ENCODE measurements at regions not wholly inside any gene's neighbourhood (a gene's known extent, or its start where the extent isn't known, plus 50 kb on each side); places are given as distances from the start of the nearest gene placed in this dataset.

GRCh38 chr12:70185301-70185700 lies 57.9 kb upstream of the CNOT2 start:
- Histone ChIP-seq H3K36me3 (no peaks in the 10 kb centered on the region), H3K4me2 (no peak overlapping the region), H3K9ac (no peak overlapping the region), H4K20me1 (no peaks in the 10 kb centered on the region), H3K27me3 (no peaks in the 10 kb centered on the region), H3K27ac (no peak overlapping the region), H3K4me3 (no peak overlapping the region), H3K9me3 (no peaks in the 10 kb centered on the region), H3K4me1 (no peaks in the 10 kb centered on the region)
- no peak for TF ChIP-seq Cebpa-rat (IDR thresholded peaks at IDR 0.05)

DNA sequence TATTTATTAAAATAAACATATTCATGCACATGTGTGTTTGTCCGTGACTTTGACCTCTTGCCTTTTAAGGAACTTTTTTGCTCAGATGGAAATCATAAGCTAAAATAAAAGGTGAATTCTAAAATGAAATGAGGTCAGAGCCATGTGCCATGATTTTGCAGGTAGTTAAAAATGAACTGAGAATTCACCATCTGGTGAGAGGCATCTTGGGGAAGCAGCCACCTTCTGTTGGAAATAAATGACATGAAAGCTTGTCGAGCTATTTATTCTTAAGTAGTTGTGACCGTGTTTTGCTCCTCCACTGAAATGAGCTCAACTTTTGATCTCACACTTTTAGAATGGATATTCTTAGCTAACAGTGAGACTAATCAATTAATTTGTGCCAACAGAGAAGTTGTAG lies 56.8 kb upstream of the CNOT2 start:
- no peak for TF ChIP-seq Cebpa-rat (IDR thresholded peaks at IDR 0.05)
- H4K20me1 ChIP-seq: no peaks in the 10 kb centered on the region
- H3K4me3 ChIP-seq: no peak overlapping the region
- H3K27ac ChIP-seq: no peak overlapping the region
- no peaks in the 10 kb centered on the region for H3K36me3 ChIP-seq
- no peaks in the 10 kb centered on the region for H3K27me3 ChIP-seq
- H3K4me1 ChIP-seq: no peaks in the 10 kb centered on the region
- H3K9ac ChIP-seq: no peak overlapping the region
- H3K9me3 ChIP-seq: no peaks in the 10 kb centered on the region
- H3K4me2 ChIP-seq: no peak overlapping the region

- Histone ChIP-seq H3K36me3 (no peaks in the 10 kb centered on the region), H3K27ac (no peak overlapping the region), H3K4me3 (no peak overlapping the region), H3K9ac (no peak overlapping the region), H3K9me3 (no peaks in the 10 kb centered on the region), H3K4me2 (no peak overlapping the region), H3K4me1 (no peaks in the 10 kb centered on the region), H4K20me1 (no peaks in the 10 kb centered on the region), H3K27me3 (no peaks in the 10 kb centered on the region)
- TF ChIP-seq Cebpa-rat (IDR thresholded peaks at IDR 0.05): no peak
Measured at GRCh38 chr12:70190262-70191010, 52.8 kb upstream of the CNOT2 start.
